Thoracic aorta (tissue), 2 donors: ENCODE measurements at regions not wholly inside any gene's neighbourhood (a gene's known extent, or its start where the extent isn't known, plus 50 kb on each side); places are given as distances from the start of the nearest gene placed in this dataset.

Experiments
- ATAC-seq: fragments of 150-250 bp; one replicate; pipeline ENCODE4 v1.8.0; 2017; ENCODE audit warnings: low read depth; ENCODE audit not compliant: insufficient number of reproducible peaks, low FRiP score
- DNase-seq: peaks from one replicate; pipeline ENCODE4 v3.0.0-alpha.2; 2020; ENCODE audit warnings: low spot score
- H3K27ac ChIP-seq, 2 donors: fragments of 200-600 bp; sonication (generic); 1 replicate in 1 of 2; 2 replicates in 1 of 2; pipeline ENCODE4 v1.5.1; 2016; ENCODE audit warnings: mild to moderate bottlenecking in 2 of 2, moderate library complexity in 2 of 2
- H3K27me3 ChIP-seq: fragments of 200-600 bp; sonication (generic); replicated peaks from 2 replicates; pipeline ENCODE4 v1.6.0; 2016; ENCODE audit warnings: mild to moderate bottlenecking; ENCODE audit not compliant: insufficient read depth
- H3K36me3 ChIP-seq: fragments of 200-600 bp; sonication (generic); one replicate; pipeline ENCODE4 v1.5.1; 2016
- H3K4me1 ChIP-seq, 2 donors: fragments of 200-600 bp; sonication (generic); 1 replicate in 1 of 2; 2 replicates in 1 of 2; pipeline versions ENCODE4 v1.5.1 to v1.6.0; 2016; ENCODE audit warnings: low read depth in 2 of 2, mild to moderate bottlenecking in 1 of 2; ENCODE audit not compliant: control insufficient read depth in 1 of 2
- H3K4me3 ChIP-seq: fragments of 200-600 bp; sonication (generic); 2 replicates; pipeline ENCODE4 v1.5.1; 2016; ENCODE audit warnings: mild to moderate bottlenecking
- H3K9me3 ChIP-seq: fragments of 200-600 bp; sonication (generic); 2 replicates; pipeline ENCODE4 v1.5.1; 2016
- TF ChIP-seq, protein P1 (sequence below): fragments of 200-600 bp; sonication (generic); IDR thresholded peaks from one replicate; pipeline ENCODE4 v1.5.1; 2019; ENCODE audit warnings: antibody characterized with exemption

DNA sequence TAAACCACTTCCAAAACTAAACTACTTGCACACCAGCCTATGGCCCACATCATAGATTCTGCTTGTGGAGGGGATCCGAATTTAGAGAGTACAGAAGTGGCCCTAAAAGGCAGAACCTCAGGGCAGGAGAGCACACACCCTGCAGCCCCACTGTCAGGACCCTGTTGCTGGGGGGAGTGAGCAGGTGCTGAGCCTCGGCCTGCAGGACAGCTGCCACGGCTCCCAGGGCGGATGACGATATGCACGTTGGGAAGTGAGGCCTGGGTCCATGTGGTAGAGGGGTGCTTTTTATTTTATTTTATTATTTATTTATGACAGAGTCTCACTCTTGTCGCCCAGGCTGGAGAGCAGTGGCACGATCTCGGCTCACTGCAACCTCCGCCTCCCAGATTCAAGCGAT, 73.5 kb downstream of the TNFAIP2 start:
- H3K9me3 ChIP-seq, result no peaks in the 10 kb centered on the region
- DNase-seq, result no peak
- no peaks in the 10 kb centered on the region for H3K27me3 ChIP-seq
- H3K4me1 ChIP-seq, result no peaks in the 10 kb centered on the region
- ATAC-seq, result no peak
- TF ChIP-seq, protein P1, sequence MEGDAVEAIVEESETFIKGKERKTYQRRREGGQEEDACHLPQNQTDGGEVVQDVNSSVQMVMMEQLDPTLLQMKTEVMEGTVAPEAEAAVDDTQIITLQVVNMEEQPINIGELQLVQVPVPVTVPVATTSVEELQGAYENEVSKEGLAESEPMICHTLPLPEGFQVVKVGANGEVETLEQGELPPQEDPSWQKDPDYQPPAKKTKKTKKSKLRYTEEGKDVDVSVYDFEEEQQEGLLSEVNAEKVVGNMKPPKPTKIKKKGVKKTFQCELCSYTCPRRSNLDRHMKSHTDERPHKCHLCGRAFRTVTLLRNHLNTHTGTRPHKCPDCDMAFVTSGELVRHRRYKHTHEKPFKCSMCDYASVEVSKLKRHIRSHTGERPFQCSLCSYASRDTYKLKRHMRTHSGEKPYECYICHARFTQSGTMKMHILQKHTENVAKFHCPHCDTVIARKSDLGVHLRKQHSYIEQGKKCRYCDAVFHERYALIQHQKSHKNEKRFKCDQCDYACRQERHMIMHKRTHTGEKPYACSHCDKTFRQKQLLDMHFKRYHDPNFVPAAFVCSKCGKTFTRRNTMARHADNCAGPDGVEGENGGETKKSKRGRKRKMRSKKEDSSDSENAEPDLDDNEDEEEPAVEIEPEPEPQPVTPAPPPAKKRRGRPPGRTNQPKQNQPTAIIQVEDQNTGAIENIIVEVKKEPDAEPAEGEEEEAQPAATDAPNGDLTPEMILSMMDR, result no peak
- no peaks in the 10 kb centered on the region for H3K36me3 ChIP-seq
- no peak overlapping the region for H3K27ac ChIP-seq
- H3K4me3 ChIP-seq, result no peak overlapping the region

DNA sequence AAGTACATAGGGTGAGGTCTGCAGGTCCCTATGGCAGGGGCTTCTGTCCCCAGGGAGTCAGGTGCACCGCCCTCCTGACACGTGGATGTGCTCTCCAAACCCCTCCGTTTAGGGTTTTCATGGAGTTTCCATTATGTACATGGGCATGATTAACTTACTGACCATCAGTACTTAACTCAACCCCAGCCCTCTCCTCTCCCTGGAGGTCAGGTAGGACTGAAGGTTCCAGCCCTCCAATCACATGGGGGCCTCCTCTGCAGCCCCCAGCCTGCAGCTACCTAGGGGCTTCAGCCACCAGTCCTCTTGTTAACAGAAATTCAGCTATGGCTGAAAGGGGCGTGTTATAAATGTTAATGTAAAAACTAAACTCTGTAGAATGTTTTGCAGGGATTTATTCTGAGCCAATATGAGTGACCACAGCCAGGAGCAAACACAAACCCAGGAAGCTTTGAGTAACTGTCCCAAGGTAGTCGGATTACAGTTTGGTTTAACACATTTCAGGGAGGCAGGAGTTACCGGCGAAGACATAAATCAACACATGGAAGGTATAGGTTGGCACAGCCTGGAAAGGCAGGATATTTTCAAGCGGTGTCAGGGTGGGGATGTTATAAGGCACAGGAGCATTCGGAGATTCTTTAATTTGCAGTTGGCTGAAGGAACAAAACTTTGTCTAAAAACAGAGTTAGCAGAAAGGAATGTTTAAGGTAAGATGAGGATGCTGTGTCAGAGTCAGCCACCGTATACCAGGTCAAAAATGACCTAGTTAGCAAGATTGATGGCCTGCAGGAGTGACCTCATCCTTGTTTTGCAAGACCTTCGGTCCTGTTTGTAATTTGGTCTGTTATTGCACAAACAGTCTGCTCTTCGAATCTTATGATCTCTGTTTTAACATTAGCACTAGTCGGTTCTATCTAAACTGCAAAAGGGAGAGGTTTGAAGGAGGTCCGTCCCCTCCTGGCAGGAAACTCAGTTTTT, 75.2 kb downstream of the TNFAIP2 start:
- no peak overlapping the region for H3K4me3 ChIP-seq

DNA sequence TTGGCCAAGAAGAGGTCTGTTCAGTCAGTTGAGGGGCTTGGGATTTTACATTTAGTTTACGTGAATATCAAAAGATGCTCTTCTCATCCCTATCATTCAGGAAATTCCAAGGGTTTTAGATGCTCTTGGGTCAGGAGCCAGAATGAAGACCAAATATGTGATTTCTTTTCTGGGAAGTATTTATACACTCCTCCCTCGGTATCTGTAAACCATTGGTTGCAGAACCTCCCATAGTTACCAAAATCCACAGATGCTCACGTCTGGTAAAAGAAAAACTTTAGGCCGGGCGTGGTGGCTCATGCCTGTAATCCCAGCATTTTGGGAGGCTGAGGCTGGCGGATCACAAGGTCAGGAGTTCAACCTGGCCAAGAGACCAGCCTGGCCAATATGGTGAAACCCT, 75.9 kb downstream of the TNFAIP2 start:
- no peak for DNase-seq
- H3K27ac ChIP-seq, result no peak overlapping the region

More for the DNA sequence above, 75.2 kb downstream of the TNFAIP2 start:
- no peak for ATAC-seq
- no peak overlapping the region for H3K27ac ChIP-seq
- H3K27me3 ChIP-seq, result no peaks in the 10 kb centered on the region
- no peak for DNase-seq
- TF ChIP-seq, protein P1, result no peak
- no peaks in the 10 kb centered on the region for H3K9me3 ChIP-seq
- no peaks in the 10 kb centered on the region for H3K36me3 ChIP-seq
- no peaks in the 10 kb centered on the region for H3K4me1 ChIP-seq

DNA sequence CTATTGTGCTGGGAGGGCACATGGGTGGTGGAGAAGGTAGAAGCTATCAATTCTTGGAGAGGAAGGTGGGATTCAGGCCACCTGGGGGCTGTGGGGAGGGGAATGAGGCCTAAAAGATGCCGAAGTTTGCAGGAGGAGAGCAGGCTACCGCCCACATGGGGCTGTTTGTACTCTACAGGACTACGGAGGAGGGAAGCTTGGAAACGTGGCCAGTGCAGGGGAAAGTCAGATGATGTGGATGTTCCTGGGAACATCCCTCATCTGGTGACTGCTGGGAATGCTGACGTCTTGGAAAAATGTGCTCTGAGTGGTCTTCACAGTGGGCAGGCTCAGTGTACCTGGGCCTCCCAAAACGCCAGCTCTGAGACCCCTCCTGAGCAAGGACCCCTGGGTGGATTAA, 78.5 kb downstream of the TNFAIP2 start:
- H3K9me3 ChIP-seq, result peaks cover 3% of the 10 kb centered on the region
- H3K27ac ChIP-seq, result no peak overlapping the region
- TF ChIP-seq, protein P1, result no peak
- ATAC-seq (no peak), DNase-seq (no peak)
- no peaks in the 10 kb centered on the region for H3K4me1 ChIP-seq
- no peak overlapping the region for H3K4me3 ChIP-seq
- H3K27me3 ChIP-seq, result no peaks in the 10 kb centered on the region
- no peaks in the 10 kb centered on the region for H3K36me3 ChIP-seq

More for the DNA sequence above, 75.9 kb downstream of the TNFAIP2 start:
- Histone ChIP-seq H3K36me3 (no peaks in the 10 kb centered on the region), H3K4me3 (no peak overlapping the region), H3K27me3 (no peaks in the 10 kb centered on the region), H3K9me3 (no peaks in the 10 kb centered on the region), H3K4me1 (no peaks in the 10 kb centered on the region)
- TF ChIP-seq, protein P1, result no peak
- no peak for ATAC-seq

DNA sequence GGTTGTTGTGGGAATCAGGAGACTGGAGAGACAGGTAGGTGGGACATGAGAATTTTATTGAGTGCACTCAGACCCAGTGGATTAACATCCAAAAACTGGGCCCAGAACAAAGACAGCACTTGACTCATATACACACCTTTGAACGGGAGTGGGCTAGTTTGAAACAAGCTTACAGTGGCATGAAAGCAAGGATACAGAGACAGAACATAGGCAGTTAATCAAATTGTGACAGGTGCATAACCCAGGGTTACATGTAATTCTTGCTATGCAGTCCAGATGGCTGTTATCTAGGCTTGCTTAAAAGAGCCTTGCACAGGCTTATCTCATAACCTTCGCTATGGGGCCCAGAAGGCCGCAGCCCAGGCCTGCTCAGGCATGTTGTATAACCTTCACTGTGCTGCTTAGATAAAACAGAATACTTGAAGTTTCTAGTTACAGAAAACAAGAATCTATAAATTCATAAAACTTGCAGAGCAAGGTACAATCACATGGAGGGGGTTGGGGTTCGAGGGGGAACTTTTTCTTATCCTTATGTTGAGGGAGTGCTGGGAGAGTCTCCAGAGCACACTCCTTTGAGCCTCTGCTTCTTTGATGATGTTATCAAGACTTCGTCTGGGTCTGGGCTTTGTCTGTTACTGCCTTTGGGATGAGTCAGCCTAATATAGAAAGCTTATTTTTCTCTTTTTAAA, 81.7 kb downstream of the TNFAIP2 start:
- peaks cover 3% of the 10 kb centered on the region for H3K9me3 ChIP-seq
- TF ChIP-seq, protein P1, result no peak
- no peaks in the 10 kb centered on the region for H3K4me1 ChIP-seq
- no peaks in the 10 kb centered on the region for H3K36me3 ChIP-seq
- ATAC-seq (no peak), DNase-seq (no peak)
- H3K27me3 ChIP-seq, result no peaks in the 10 kb centered on the region
- H3K4me3 ChIP-seq, result no peak overlapping the region
- H3K27ac ChIP-seq, result no peak overlapping the region
